Immature natural killer cell (primary cell): ENCODE measurements at regions not wholly inside any gene's neighbourhood (a gene's known extent, or its start where the extent isn't known, plus 50 kb on each side); places are given as distances from the start of the nearest gene placed in this dataset.
"Not testable (repeated sequence)": the region's sequence is repeated elsewhere in the genome, so short reads cannot be mapped to it uniquely, and the experiment has no call there.

Experiments
- DNase-seq, 3 donors: peaks; one replicate each; pipeline ENCODE4 v3.0.0; 2022; ENCODE audit warnings: mixed read lengths in 1 of 3
- H3K27ac Mint-ChIP-seq, 6 donors: one replicate each; pipeline ENCODE4 v1.8.0; 2020; ENCODE audit warnings: mixed read lengths in 6 of 6, mild to moderate bottlenecking in 5 of 6, inconsistent platforms in 4 of 6, moderate library complexity in 3 of 6
- H3K27me3 Mint-ChIP-seq, 3 donors: one replicate each; pipeline ENCODE4 v1.8.0; 2020 to 2021; ENCODE audit warnings: low read depth in 3 of 3, mild to moderate bottlenecking in 3 of 3, mixed read lengths in 3 of 3, moderate library complexity in 3 of 3, inconsistent platforms in 1 of 3
- H3K36me3 Mint-ChIP-seq, 3 donors: one replicate each; pipeline ENCODE4 v1.8.0; 2020; ENCODE audit warnings: mixed read lengths in 3 of 3, inconsistent platforms in 2 of 3, mild to moderate bottlenecking in 2 of 3
- H3K4me1 Mint-ChIP-seq, 2 donors: one replicate each; pipeline ENCODE4 v1.8.0; 2020; ENCODE audit warnings: inconsistent platforms in 2 of 2, mild to moderate bottlenecking in 2 of 2, mixed read lengths in 2 of 2, moderate library complexity in 1 of 2
- H3K4me3 Mint-ChIP-seq, 5 donors: one replicate each; pipeline ENCODE4 v1.8.0; 2020; ENCODE audit warnings: mild to moderate bottlenecking in 5 of 5, mixed read lengths in 5 of 5, inconsistent platforms in 3 of 5, moderate library complexity in 3 of 5
- H3K9me3 Mint-ChIP-seq, 6 donors: one replicate each; pipeline ENCODE4 v1.8.0; 2020; ENCODE audit warnings: mild to moderate bottlenecking in 6 of 6, mixed read lengths in 6 of 6, inconsistent platforms in 4 of 6, moderate library complexity in 3 of 6

- no peaks in the 10 kb centered on the region for H3K4me1 Mint-ChIP-seq
- no peaks in the 10 kb centered on the region for H3K36me3 Mint-ChIP-seq
- H3K27me3 Mint-ChIP-seq: peaks cover 3 to 4% (median 3%) of the 10 kb centered on the region in 3 donors
Observed at GRCh38 chr15:79738143-79738542, 158.7 kb downstream of the MTHFS start.

DNA sequence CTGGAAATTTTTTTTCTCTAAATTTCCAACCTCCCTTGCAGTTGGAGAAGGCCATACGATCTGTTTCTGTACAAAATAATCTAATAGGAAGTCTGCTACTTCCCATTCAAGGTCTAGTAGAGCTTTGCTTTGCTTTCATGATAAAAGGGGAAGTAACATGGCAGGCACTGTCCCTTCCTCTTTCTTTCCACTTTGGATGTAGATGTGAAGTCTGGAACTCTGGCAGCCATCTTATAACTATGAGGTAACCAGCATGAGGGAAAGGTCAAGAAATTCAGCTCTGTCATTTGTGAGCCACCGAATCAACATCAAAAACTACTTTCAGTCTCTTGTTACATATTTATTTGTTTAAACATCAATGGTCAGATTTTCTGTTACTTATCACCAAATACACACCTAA lies 156.3 kb downstream of the MTHFS start:
- Mint-ChIP-seq H3K9me3 (peaks cover 0 to 3% (median 0%) of the 10 kb centered on the region in 6 donors), H3K36me3 (no peaks in the 10 kb centered on the region), H3K27ac (no peak overlapping the region), H3K4me1 (no peaks in the 10 kb centered on the region), H3K27me3 (peaks cover 0 to 2% (median 2%) of the 10 kb centered on the region in 3 donors), H3K4me3 (no peak overlapping the region)
- DNase-seq: no peak

More at GRCh38 chr15:79738143-79738542, 158.7 kb downstream of the MTHFS start:
- Mint-ChIP-seq H3K27ac (no peak overlapping the region), H3K9me3 (peaks cover 0 to 2% (median 0%) of the 10 kb centered on the region in 6 donors), H3K4me3 (no peak overlapping the region)
- no peak for DNase-seq

DNA sequence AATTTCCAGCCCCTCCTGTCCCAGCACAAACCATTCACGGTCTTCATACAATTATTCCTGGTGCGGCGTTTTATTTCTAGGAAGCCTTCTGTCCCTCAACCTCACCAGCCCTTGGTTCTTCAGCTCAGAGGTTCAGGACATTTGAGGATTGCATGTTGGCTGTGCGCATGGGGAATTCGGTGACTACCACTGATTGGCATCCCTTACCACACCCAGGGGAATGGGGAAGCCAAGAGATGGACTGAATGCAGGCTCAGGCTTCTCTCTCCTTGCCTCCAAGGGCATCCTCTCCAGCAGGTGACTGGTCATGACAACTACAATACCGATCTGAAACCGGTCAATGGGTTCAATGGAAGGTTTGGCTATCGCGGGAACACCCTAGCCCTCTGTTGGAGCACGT lies 153.8 kb downstream of the MTHFS start:
- no peak for DNase-seq
- H3K27me3 Mint-ChIP-seq: peaks cover 0 to 2% (median 2%) of the 10 kb centered on the region in 3 donors
- no peaks in the 10 kb centered on the region for H3K4me1 Mint-ChIP-seq
- H3K9me3 Mint-ChIP-seq: peaks cover 0 to 3% (median 0%) of the 10 kb centered on the region in 6 donors
- H3K27ac Mint-ChIP-seq: no peak overlapping the region
- no peak overlapping the region for H3K4me3 Mint-ChIP-seq
- no peaks in the 10 kb centered on the region for H3K36me3 Mint-ChIP-seq

DNA sequence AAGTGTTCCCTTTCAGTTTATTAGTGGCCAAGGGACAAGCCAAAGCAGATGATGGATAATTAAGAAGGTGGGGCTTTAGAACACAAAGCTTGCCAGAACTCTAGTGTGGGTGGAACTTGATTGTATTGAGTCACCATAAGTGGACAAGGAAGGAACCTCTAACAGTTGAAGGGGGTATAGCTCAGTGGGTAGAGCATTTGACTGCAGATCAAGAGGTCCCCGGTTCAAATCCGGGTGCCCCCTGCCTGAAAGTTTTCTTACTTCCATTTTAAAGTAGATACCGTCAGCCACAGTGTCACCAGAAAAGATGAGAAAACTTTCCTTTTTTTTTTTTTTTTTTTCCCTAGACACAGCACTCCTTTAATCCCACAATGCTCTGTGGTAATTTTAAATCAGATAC lies 152.3 kb downstream of the MTHFS start:
- H3K4me1 Mint-ChIP-seq, H3K4me3 Mint-ChIP-seq, H3K27me3 Mint-ChIP-seq, DNase-seq, H3K9me3 Mint-ChIP-seq, H3K36me3 Mint-ChIP-seq, H3K27ac Mint-ChIP-seq: not testable (repeated sequence)

GRCh38 chr15:79756365-79756764 lies 140.4 kb downstream of the MTHFS start:
- no peaks in the 10 kb centered on the region for H3K4me1 Mint-ChIP-seq
- peaks cover 0 to 6% (median 3%) of the 10 kb centered on the region in 3 donors for H3K27me3 Mint-ChIP-seq
- H3K9me3 Mint-ChIP-seq: peaks cover 0 to under 1% (median 0%) of the 10 kb centered on the region in 6 donors
- H3K27ac Mint-ChIP-seq: no peak overlapping the region
- no peak overlapping the region for H3K4me3 Mint-ChIP-seq
- no peaks in the 10 kb centered on the region for H3K36me3 Mint-ChIP-seq
- no peak for DNase-seq

GRCh38 chr15:79765081-79765480 lies 131.7 kb downstream of the MTHFS start:
- Mint-ChIP-seq H3K27me3 (peaks cover 1 to 7% (median 6%) of the 10 kb centered on the region in 3 donors), H3K4me3 (no peak overlapping the region), H3K9me3 (peaks cover 0 to 5% (median 0%) of the 10 kb centered on the region in 6 donors), H3K27ac (no peak overlapping the region), H3K36me3 (peaks cover 0 to 4% (median 0%) of the 10 kb centered on the region in 3 donors), H3K4me1 (no peaks in the 10 kb centered on the region)
- no peak for DNase-seq

GRCh38 chr15:79769069-79769481 lies 127.7 kb downstream of the MTHFS start:
- H3K4me1 Mint-ChIP-seq: no peaks in the 10 kb centered on the region
- no peak overlapping the region for H3K4me3 Mint-ChIP-seq
- no peaks in the 10 kb centered on the region for H3K9me3 Mint-ChIP-seq
- no peaks in the 10 kb centered on the region for H3K36me3 Mint-ChIP-seq
- H3K27me3 Mint-ChIP-seq: peaks cover 1 to 8% (median 5%) of the 10 kb centered on the region in 3 donors
- no peak for DNase-seq
- no peak overlapping the region for H3K27ac Mint-ChIP-seq

DNA sequence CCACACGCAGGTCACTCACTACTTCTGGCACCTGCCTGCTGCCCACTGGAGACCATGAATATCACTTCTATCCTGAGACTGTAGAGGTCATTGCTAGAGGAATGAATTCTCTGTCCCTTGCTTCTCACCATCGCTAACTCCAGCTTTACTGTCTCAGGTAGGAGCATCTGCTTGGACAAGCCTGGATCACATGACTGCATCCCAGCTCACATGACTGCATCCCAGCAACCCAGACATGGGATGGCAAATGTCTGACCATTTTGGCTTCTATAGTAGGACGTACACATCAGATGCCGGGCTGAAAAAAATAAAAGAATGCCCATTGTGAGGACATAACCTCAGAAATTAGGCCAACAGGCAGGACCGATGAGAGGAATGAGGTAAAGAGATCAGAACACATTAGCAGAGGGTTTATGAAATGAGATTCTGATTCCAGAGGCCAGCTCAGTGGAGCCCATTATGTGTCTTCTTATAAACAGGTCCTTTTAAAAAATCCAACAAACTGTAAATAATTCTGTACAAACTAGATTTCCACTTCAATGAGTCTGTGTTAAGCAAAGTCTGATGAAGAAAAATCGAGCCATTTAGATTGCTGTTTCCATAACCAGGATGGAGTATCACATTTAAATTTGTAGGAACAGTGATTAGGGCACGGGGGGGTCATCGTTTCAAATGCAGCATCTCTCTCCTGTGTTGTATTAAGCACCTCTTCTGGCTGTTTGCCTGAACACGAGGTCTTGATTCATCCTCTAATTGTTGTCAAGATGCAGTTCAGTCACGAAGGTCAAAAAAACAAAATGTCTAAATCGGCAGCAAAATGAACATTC lies 126.7 kb downstream of the MTHFS start:
- Mint-ChIP-seq H3K27me3 (peaks cover 1 to 6% (median 5%) of the 10 kb centered on the region in 3 donors), H3K9me3 (no peaks in the 10 kb centered on the region), H3K27ac (no peak overlapping the region), H3K4me3 (no peak overlapping the region), H3K4me1 (no peaks in the 10 kb centered on the region), H3K36me3 (no peaks in the 10 kb centered on the region)
- no peak for DNase-seq

DNA sequence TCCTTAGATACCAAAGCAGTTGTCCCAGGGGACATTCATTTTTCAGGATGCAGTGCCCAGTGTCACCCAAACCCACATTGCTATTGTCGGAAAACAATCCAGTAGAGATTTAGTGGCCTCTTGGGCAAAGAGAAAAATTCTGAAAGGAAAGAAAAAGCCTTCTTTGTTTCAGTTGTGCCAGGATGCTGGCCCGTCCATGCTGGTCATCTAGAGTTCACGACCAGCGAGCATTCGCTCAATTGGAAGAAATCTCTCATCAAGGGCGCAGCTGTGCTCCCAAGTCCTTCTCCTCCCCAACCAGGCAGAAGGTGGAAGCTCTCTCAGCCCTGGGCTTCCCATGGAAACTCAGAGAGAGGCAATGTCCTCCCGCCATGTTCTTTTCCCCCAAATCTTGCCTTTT lies 123.7 kb downstream of the MTHFS start:
- Mint-ChIP-seq H3K4me1 (no peaks in the 10 kb centered on the region), H3K27ac (no peak overlapping the region), H3K4me3 (no peak overlapping the region), H3K27me3 (peaks cover 1 to 5% (median 5%) of the 10 kb centered on the region in 3 donors), H3K9me3 (peaks cover 0 to 5% (median 0%) of the 10 kb centered on the region in 6 donors), H3K36me3 (no peaks in the 10 kb centered on the region)
- no peak for DNase-seq

- Mint-ChIP-seq H3K36me3 (no peaks in the 10 kb centered on the region), H3K4me3 (no peak overlapping the region), H3K27me3 (peaks cover 0 to 3% (median 0%) of the 10 kb centered on the region in 3 donors), H3K27ac (no peak overlapping the region), H3K4me1 (peaks cover 4 to 5% of the 10 kb centered on the region in 2 donors), H3K9me3 (peaks cover 0 to 5% (median 0%) of the 10 kb centered on the region in 6 donors)
- no peak for DNase-seq
Observed at GRCh38 chr15:79775821-79776220, 121.0 kb downstream of the MTHFS start.

DNA sequence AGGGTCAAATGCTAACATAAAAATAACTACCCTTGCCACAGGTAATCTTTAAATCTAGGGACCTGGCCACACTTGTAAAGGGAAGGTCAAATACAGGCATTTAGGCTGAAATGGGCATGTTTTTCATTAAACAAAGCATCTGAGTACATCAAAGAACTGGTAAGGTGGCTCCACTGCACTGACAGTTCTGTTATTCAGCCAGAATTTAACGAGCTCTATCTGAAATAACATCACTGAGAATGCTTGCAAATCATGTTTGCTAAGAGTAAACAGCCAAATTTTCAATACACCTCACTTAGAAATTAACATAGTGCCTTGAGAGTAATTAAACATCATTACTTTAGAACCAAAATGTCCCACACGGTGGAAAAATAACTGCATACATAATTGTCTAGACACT lies 118.9 kb downstream of the MTHFS start:
- Mint-ChIP-seq H3K4me1 (peaks cover 4 to 5% of the 10 kb centered on the region in 2 donors), H3K27ac (no peak overlapping the region), H3K36me3 (peaks cover 0 to 1% (median 0%) of the 10 kb centered on the region in 3 donors), H3K4me3 (no peak overlapping the region), H3K27me3 (peaks cover 2 to 5% (median 4%) of the 10 kb centered on the region in 3 donors), H3K9me3 (peaks cover 5 to 20% (median 15%) of the 10 kb centered on the region in 6 donors)
- no peak for DNase-seq

DNA sequence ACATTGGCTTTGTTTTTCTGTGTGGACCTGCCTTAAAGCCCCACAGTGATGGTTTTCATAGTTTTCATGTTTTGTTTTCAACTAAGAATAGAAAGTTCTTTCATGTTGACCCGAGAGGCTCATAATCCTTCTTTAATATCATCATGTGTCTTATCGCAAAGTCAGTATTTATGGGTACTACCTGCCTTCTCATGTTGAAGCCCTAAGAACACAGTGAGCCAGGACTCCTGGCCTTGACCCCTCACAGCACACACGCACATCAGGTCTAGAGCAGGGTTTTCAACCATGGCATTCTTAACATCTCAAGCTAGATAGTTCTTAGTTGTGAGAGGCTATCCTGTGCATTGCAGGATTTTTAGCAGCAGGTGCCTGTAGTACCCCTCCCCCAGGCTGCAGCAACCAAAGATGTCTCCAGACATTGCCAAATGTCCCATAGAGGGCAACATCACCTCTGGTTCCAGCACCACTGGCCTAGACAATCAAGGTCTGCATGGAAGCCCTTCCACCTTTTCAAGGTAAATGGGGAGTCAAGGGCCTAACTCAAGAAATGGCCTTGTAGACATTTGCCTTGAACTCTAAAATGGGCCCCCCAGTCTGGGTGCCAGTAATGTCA lies 118.3 kb downstream of the MTHFS start:
- Mint-ChIP-seq H3K27ac (no peak overlapping the region), H3K4me3 (no peak overlapping the region), H3K36me3 (peaks cover 0 to 4% (median under 1%) of the 10 kb centered on the region in 3 donors), H3K27me3 (peaks cover 2 to 8% (median 4%) of the 10 kb centered on the region in 3 donors), H3K4me1 (peaks cover 4 to 5% of the 10 kb centered on the region in 2 donors), H3K9me3 (peaks cover 7 to 24% (median 18%) of the 10 kb centered on the region in 6 donors)
- no peak for DNase-seq

GRCh38 chr15:79779746-79780145 lies 117.1 kb downstream of the MTHFS start:
- peak in 1 of 3 donors; percentile 0 for DNase-seq
- Mint-ChIP-seq H3K9me3 (peaks cover 9 to 24% (median 20%) of the 10 kb centered on the region in 6 donors), H3K36me3 (peaks cover 0 to 4% (median 4%) of the 10 kb centered on the region in 3 donors), H3K27ac (no peak overlapping the region), H3K27me3 (peaks cover 2 to 11% (median 4%) of the 10 kb centered on the region in 3 donors), H3K4me3 (no peak overlapping the region), H3K4me1 (peaks cover 4 to 5% of the 10 kb centered on the region in 2 donors)

DNA sequence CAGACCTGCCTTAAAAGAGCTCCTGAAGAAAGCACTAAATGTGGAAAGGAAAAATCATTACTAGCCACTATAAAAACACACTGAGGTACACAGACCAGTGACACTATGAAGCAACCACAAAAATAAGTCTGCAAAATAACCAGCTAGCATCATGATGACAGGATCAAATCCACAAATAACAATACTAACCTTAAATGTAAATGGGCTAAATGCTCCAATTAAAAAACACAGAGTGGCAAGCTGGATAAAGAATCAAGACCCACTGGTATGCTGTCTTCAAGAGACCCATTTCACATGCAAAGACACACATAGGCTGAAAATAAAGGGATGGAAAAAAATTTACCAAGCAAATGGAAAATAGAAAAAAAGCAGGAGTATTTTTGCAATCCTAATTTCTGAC lies 114.5 kb downstream of the MTHFS start:
- Mint-ChIP-seq H3K9me3 (peaks cover 8 to 24% (median 20%) of the 10 kb centered on the region in 6 donors), H3K27me3 (peaks cover 4 to 11% (median 6%) of the 10 kb centered on the region in 3 donors)

More for the DNA sequence above, 114.5 kb downstream of the MTHFS start:
- not testable (repeated sequence) for H3K4me1 Mint-ChIP-seq, H3K27ac Mint-ChIP-seq, DNase-seq, H3K4me3 Mint-ChIP-seq, H3K36me3 Mint-ChIP-seq
